ENCODE measurements at regions not wholly inside any gene's neighbourhood (a gene's known extent, or its start where the extent isn't known, plus 50 kb on each side); places are given as distances from the start of the nearest gene placed in this dataset.
"Not testable (repeated sequence)": the region's sequence is repeated elsewhere in the genome, so short reads cannot be mapped to it uniquely, and the experiment has no call there.

DNA sequence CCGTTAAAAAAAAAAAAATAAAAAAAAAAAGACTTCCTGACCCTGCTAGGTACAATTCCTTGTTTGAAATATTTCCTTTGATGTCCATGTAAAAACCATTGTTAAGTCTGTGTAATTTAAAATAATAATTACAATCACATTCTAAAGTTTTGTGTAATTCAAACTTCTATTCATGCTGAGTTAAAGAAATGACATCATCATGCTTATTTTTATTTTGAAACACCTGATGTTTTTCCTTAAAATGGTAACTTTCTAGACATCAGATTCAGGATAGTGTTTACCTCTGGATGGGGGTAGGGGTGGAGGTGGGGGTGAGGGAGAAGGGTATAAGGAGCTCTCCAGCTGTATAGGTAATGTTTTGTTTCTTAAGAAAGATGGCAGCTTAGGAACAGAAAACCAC lies 92.8 kb downstream of the ADCYAP1 start:
- DNase-seq, result no peak

DNA sequence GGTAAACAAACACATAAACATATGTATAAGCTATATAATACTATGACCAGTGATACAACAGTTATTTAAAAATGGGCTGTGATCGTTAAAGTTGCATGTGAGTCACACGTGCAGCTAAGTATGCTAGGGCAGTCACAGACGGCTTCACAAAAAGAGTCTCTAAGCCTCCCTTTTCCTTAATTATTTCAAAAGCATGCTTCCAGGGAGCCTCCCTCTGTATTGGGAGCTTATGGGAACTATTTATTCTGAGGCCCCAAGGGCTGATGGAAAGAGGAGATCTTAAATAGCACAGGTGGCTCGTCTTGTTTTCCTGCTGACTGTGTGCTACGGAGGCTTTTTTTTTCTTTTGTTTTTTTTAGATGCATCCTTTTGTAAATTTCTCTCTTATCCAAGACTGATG lies 94.3 kb downstream of the ADCYAP1 start:
- no peak for DNase-seq

GRCh38 chr18:1002653-1003178 lies 98.0 kb downstream of the ADCYAP1 start:
- no peak for DNase-seq

DNA sequence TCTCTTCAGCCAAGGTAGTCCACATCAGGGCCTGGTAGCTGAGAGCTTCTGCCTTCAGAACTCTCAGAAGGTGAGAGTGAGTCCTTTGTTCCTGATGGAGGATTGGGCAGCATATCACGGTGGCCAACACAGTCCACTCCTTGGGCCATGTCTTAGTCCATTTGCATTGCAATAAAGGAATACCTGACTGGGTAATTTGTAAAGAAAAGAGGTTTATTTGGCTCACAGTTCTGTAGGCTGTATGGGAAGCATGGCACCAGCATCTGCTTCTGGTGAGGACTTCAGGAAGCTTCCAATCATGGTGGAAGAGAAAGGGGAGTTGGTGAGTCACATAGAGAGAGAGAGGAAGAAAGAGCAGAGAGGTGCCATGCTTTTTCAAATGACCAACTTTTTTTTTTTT lies 98.8 kb downstream of the ADCYAP1 start:
- no peak for DNase-seq

- no peak for DNase-seq
Measured at GRCh38 chr18:1006304-1006703, 101.6 kb downstream of the ADCYAP1 start.

GRCh38 chr18:1006965-1007364 lies 102.3 kb downstream of the ADCYAP1 start:
- no peak for DNase-seq

DNA sequence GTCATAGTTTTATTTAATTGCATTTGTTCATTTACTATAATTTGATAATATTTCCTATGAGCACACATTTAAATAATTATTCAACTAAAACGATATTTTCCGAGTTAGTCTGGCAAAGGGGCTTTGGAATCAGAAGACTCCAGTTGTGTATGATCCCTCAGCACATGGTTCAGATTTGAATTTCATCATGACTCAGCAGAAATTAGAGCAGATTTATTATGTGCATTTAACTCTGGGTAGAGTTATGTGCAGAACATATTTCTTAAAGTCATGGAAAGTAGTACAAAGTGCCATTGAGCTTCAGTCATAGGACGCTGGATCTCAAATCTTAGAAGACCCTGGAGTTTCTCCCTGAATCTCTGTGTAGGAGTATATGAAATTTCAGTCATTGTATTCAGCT lies 106.7 kb downstream of the ADCYAP1 start:
- DNase-seq, result no peak

DNA sequence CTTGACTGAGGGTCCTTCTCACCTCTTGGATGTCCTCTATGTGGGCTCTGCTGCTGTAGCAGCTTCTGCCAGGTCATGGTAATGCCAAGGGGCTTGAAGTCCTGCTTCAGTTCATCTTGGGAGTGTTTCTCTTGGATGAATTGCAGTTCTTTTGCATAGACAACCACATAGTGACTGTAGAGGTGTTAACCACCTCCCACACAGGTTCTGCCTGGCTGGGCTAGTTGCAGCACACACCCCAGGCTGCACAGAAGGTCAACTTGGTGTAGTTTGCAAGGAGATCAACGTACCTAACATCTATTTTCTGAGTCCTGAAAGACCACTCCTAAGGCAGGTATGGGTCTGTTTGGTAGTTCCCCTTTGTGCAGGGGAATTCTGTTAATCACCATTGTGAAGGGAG lies 108.1 kb downstream of the ADCYAP1 start:
- no peak for DNase-seq

- DNase-seq, result no peak
Measured at GRCh38 chr18:1013951-1014350, 109.3 kb downstream of the ADCYAP1 start.

- DNase-seq, result no peak
Measured at GRCh38 chr18:1014509-1014908, 109.8 kb downstream of the ADCYAP1 start.

DNA sequence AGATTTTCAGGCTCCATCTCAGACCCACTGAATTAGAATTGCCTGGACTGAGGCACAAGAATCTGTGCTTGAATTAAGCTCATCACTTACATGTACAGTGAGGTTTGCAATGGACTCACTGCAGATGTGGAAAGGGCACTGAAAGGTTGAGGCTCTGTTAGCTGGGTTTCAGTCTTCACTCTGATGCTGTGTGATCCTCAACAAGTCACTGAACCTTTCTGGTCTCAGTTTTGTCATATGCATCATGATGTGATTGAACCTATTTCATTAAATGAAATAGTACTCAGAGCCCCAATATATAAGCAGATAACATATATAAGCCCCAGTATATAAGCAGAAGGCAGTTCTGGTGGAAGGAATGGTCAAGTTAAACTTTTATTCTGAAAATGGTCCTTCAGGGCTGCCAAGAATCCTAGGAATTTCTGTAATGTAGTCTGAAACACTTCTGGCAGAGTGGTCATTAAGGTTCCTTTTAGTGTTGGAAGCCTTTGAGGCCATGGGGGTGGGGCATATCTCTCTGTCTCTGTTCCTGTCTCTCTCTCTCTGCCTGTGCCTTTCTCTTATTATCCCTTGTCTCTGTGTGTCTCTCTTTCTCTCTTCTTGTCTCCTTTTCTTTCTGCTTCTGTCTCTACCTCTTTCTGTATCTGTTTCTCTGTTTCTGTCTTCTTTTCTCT lies 110.4 kb downstream of the ADCYAP1 start:
- no peak for DNase-seq

GRCh38 chr18:1015777-1016176 lies 111.1 kb downstream of the ADCYAP1 start:
- no peak for DNase-seq

DNA sequence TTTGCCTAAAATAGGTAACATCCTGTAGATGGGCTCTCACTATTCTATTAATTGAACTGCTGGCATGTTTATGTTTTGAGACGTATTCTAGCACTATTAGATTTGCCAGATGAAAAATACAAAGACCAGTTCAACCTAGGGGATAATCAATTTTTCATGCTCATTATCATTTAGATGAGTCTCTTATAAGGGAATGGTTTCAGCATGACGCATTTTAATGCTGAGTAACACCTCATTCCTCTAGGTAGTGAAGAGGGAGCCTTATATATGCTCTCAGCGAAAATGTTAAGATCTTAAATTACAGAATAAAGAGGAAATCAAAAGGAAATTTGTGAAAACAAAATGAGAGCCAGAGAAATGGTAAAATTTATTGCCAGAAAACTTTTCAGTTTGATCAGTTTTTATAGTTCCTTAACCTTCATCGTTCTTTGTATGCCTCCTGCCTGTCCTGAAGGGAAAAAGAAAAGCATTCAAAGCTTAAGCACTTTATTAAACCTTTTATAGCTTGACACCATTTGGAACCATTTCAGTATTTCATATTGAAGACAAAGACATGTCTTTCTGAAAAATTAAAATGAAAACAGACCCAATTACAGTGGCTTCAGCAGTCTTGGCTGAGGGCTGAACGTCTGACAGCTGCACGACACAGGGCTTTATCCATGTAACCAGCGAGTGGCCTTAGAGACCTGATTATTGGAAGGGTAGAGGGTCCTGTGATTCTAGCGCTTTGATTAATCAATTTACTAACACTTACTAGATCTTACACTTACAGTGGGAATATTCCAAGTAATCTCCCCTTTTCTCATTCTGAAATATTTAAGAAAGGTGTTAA lies 112.8 kb downstream of the ADCYAP1 start:
- no peak for DNase-seq

DNA sequence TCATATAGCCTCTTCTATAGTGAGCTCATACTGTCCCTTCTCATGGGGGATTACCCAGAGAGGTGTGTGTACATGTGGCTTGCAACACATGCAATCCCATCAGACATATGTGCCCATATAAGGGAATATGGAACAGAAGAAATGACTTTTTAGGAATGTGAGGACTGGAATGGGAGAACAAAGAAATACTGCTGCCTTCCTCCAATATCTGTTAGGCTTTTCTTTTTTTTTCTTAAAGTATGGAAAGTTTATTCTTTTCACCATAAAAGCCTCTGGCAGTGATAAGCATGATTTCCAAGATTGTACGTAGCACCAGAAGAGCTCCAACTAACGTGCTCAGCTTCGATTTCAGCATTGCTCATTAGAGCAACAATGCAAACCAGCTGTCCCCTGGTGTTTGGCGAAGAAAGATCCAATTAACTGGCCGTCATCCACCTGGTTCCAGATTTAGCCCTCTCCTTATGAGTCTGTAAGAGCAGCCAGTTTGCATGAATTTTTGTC lies 113.6 kb downstream of the ADCYAP1 start:
- DNase-seq, result no peak

DNA sequence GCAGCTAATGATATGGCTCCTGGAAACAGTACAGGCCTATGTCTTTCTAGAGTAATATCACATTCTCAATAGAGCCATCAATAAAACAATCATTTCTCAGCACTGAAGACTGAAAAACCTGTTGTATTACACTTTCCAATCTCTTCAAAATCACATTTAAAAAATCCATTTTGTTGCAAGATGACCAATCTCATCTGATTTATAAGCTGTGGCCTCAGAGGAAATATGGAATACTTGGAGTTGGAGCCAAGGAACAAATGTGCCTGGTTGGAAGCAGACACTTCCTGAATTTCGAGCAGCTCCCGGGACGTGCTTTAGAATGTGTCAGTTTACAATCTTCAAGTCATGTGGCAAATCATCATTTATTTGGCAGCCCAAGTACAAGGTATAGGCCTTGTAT lies 114.5 kb downstream of the ADCYAP1 start:
- no peak for DNase-seq

- no peak for DNase-seq
Measured at GRCh38 chr18:1020731-1021344, 116.2 kb downstream of the ADCYAP1 start.

DNA sequence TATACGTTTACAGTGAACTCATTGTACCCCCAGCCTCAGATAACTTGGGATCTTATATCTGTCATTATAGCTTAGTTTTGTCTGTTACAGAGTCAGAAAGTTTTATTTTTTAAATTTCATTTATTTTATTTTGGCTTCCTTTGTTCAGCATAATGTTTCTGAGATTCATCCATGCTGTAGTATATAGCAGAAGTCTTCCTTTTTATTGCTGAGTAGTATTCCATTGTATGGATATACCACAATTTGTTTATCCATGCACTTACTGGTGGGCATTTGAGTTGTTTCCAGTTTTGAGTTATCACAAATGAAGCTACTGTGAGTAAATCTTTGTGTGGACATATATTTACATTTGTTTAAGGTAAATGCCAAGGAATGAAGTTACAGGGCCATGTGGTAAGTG lies 122.3 kb downstream of the ADCYAP1 start:
- no peak for DNase-seq

DNA sequence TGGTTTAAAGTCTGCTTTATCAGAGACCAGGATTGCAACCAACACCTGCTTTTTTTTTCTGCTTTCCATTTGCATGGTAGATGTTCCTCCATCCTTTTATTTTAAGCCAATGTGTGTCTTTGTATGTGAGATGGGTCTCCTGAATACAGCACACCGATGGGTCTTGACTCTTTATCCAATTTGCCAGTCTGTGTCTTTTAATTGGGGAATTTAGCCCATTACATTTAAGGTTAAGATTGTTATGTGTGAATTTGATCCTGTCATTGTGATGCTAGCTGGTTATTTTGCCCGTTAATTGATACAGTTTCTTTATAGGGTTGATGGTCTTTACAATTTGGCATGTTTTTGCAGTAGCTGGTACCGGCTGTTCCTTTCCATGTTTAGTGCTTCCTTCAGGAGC lies 128.4 kb downstream of the ADCYAP1 start:
- not testable (repeated sequence) for DNase-seq

GRCh38 chr18:1034971-1035370 lies 130.3 kb downstream of the ADCYAP1 start:
- no peak for DNase-seq

GRCh38 chr18:1036926-1037325 lies 132.3 kb downstream of the ADCYAP1 start:
- DNase-seq, result no peak

DNA sequence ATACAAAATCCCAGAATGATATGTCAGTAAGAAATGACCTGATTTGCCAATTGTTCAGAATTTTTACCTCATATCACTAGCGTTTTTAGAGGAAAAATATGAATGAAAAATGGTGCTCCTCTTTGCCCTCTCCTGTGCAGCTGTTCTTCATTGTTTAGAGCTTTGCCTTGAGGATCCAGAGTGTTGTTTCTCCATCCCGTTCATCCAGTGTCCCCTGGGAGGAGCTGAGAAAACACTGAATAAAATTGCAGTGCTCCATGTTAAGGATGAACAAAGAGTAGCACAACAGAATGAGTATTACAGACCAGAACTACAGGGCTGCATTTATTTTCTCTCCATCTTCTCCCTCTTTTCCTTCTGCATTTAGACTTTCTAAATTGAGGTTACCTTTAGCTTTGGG lies 133.1 kb downstream of the ADCYAP1 start:
- DNase-seq, result no peak

- DNase-seq, result no peak
Measured at GRCh38 chr18:1039421-1039820, 134.8 kb downstream of the ADCYAP1 start.

- not testable (repeated sequence) for DNase-seq
Measured at GRCh38 chr18:1043039-1043438, 138.4 kb downstream of the ADCYAP1 start.

Data from occipital lobe (tissue), 1 donor.